ENCODE measurements at regions not wholly inside any gene's neighbourhood (a gene's known extent, or its start where the extent isn't known, plus 50 kb on each side); places are given as distances from the start of the nearest gene placed in this dataset.

DNA sequence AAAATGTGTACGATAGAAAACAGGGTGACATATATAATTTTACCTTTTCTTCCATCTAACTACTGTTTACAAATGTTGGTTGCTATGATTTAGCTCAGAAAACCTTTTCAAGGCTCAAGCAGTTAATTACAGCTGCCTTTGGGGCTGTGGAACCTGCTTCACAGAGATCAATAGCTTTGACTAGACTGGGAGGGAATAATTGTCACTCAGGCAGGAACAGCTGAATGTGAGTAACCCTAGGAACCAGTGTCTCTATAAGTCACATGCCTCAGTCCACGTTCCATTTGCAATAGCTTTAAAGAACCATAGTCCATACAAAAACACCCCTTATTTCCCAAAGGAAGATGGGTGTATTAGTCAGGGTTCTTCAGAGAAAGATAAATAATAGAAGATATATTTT, 306.8 kb upstream of the ERCC4 start:
- TF ChIP-seq, protein P1, sequence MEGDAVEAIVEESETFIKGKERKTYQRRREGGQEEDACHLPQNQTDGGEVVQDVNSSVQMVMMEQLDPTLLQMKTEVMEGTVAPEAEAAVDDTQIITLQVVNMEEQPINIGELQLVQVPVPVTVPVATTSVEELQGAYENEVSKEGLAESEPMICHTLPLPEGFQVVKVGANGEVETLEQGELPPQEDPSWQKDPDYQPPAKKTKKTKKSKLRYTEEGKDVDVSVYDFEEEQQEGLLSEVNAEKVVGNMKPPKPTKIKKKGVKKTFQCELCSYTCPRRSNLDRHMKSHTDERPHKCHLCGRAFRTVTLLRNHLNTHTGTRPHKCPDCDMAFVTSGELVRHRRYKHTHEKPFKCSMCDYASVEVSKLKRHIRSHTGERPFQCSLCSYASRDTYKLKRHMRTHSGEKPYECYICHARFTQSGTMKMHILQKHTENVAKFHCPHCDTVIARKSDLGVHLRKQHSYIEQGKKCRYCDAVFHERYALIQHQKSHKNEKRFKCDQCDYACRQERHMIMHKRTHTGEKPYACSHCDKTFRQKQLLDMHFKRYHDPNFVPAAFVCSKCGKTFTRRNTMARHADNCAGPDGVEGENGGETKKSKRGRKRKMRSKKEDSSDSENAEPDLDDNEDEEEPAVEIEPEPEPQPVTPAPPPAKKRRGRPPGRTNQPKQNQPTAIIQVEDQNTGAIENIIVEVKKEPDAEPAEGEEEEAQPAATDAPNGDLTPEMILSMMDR (IDR thresholded peaks at IDR 0.05; ENCODE audit: poor library complexity): no peak
- no peak for TF ChIP-seq EZH2phosphoT487 (IDR thresholded peaks at IDR 0.05; ENCODE audit: low read depth, severe bottlenecking, unreplicated experiment)

Data from hepatocyte (in vitro differentiated cells).